CD4-positive, CD25-positive, alpha-beta regulatory T cell (primary cell): ENCODE measurements at regions not wholly inside any gene's neighbourhood (a gene's known extent, or its start where the extent isn't known, plus 50 kb on each side); places are given as distances from the start of the nearest gene placed in this dataset.
A peak's percentile ranks its signal among the peaks of the same experiment; 100 is the strongest.
"Not testable (repeated sequence)": the region's sequence is repeated elsewhere in the genome, so short reads cannot be mapped to it uniquely, and the experiment has no call there.

Experiments
- ATAC-seq, 2 donors: fragments of 150-1000 bp; cut with Tn5 transposase; one replicate each; pipeline ENCODE4 v1.10.0; 2021; ENCODE audit warnings: low read depth in 2 of 2, moderate number of reproducible peaks in 2 of 2, moderate library complexity in 1 of 2
- DNase-seq, 3 donors: peaks; one replicate each; pipeline versions ENCODE4 v3.0.0 to v3.0.0-alpha.2; 2012 to 2022; ENCODE audit warnings: mixed read lengths in 1 of 3
- H3K27ac ChIP-seq: one replicate; pipeline ENCODE4 v1.7.0; 2013; ENCODE audit warnings: mild to moderate bottlenecking, low read length; ENCODE audit not compliant: insufficient read depth, poor library complexity, severe bottlenecking
- H3K27me3 ChIP-seq: one replicate; pipeline ENCODE4 v1.7.0; 2013; ENCODE audit warnings: low read length; ENCODE audit not compliant: control insufficient read depth, insufficient read depth
- H3K36me3 ChIP-seq: one replicate; pipeline ENCODE4 v1.7.0; 2013; ENCODE audit warnings: mild to moderate bottlenecking, low read length, moderate library complexity; ENCODE audit not compliant: control insufficient read depth, insufficient read depth
- H3K4me1 ChIP-seq: 2 replicates; pipeline ENCODE4 v1.7.0; 2013; ENCODE audit warnings: mild to moderate bottlenecking, low read length; ENCODE audit not compliant: insufficient read depth, control insufficient read depth, poor library complexity, severe bottlenecking
- H3K4me3 ChIP-seq: one replicate; pipeline ENCODE4 v1.7.0; 2013; ENCODE audit warnings: low read depth, mild to moderate bottlenecking, low read length, moderate library complexity
- H3K9me3 ChIP-seq, 2 experiments: 1 replicate in 1 of 2; 2 replicates in 1 of 2; pipeline ENCODE4 v1.7.0; 2013; ENCODE audit warnings: low read length in 2 of 2, mild to moderate bottlenecking in 1 of 2, moderate library complexity in 1 of 2; ENCODE audit not compliant: control insufficient read depth in 2 of 2
- H3K27ac Mint-ChIP-seq, 3 donors: one replicate each; pipeline ENCODE4 v1.8.0; 2020 to 2022; ENCODE audit warnings: mild to moderate bottlenecking in 3 of 3, mixed read lengths in 3 of 3, moderate library complexity in 2 of 3
- H3K27me3 Mint-ChIP-seq: one replicate; pipeline ENCODE4 v1.8.0; 2022; ENCODE audit warnings: mild to moderate bottlenecking, mixed read lengths
- H3K36me3 Mint-ChIP-seq: one replicate; pipeline ENCODE4 v1.8.0; 2020; ENCODE audit warnings: mixed read lengths
- H3K4me1 Mint-ChIP-seq, 4 donors: one replicate each; pipeline ENCODE4 v1.8.0; 2020 to 2022; ENCODE audit warnings: mixed read lengths in 4 of 4, mild to moderate bottlenecking in 1 of 4
- H3K4me3 Mint-ChIP-seq, 4 donors: one replicate each; pipeline ENCODE4 v1.8.0; 2020 to 2022; ENCODE audit warnings: mild to moderate bottlenecking in 4 of 4, mixed read lengths in 4 of 4, moderate library complexity in 3 of 4
- H3K9me3 Mint-ChIP-seq, 7 donors: one replicate each; pipeline ENCODE4 v1.8.0; 2020 to 2022; ENCODE audit warnings: mixed read lengths in 7 of 7, mild to moderate bottlenecking in 3 of 7, moderate library complexity in 2 of 7

DNA sequence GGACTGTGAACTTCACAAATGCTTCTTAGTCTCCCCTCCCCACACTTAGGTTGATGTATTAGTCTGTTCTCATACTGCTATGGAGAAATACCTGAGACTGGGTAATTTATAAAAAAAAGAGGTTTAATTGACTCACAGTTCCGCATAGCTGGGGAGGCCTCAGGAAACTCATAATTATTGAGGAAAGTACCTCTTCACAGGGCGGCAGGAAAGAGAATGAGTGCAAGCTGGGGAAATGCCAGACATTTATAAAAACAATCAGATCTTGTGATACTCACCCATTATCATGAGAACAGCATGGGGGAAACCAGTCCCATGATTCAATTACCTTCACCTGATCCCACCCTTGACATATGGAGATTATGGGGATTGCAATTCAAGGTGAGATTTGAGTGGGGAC lies 178.8 kb downstream of the SLC38A4 start:
- H3K9me3 Mint-ChIP-seq = peaks cover 0 to 10% (median 2%) of the 10 kb centered on the region in 7 donors
- H3K27ac Mint-ChIP-seq = no peak overlapping the region
- H3K4me1 Mint-ChIP-seq = no peaks in the 10 kb centered on the region

DNA sequence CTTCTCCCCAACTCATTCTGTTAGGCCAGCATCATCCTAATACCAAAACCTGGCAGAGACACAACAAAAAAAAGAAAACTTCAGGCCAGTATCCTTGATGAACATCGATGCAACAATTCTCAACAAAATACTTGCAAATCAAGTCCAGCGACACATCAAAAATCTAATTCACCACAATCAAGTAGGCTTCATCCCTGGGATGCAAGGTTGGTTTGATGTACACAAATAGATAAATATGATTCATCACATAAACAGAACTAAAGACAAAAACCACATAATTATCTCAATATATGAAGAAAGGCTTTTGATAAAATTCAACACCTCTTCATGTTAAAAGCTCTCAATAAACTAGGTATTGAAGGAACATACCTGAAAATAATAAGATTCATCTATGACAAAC lies 184.1 kb downstream of the SLC38A4 start:
- not testable (repeated sequence) for H3K4me1 Mint-ChIP-seq, DNase-seq, H3K27ac ChIP-seq, H3K27me3 ChIP-seq, H3K4me3 Mint-ChIP-seq, H3K4me1 ChIP-seq, H3K27ac Mint-ChIP-seq, H3K36me3 ChIP-seq, H3K4me3 ChIP-seq, ATAC-seq, H3K27me3 Mint-ChIP-seq, H3K36me3 Mint-ChIP-seq
- H3K9me3 ChIP-seq = peaks cover 12 to 15% of the 10 kb centered on the region in 2 experiments
- peaks cover 6 to 40% (median 11%) of the 10 kb centered on the region in 7 donors for H3K9me3 Mint-ChIP-seq

More for the DNA sequence above, 178.8 kb downstream of the SLC38A4 start:
- no peaks in the 10 kb centered on the region for H3K36me3 ChIP-seq
- no peak overlapping the region for H3K4me3 Mint-ChIP-seq
- peaks cover 0 to 2% of the 10 kb centered on the region in 2 experiments for H3K9me3 ChIP-seq
- H3K4me3 ChIP-seq = no peak overlapping the region
- ATAC-seq (no peak), DNase-seq (no peak)
- H3K27me3 Mint-ChIP-seq = no peaks in the 10 kb centered on the region
- H3K27ac ChIP-seq = no peak overlapping the region
- H3K27me3 ChIP-seq = no peaks in the 10 kb centered on the region
- no peaks in the 10 kb centered on the region for H3K4me1 ChIP-seq
- peaks cover 4% of the 10 kb centered on the region for H3K36me3 Mint-ChIP-seq

DNA sequence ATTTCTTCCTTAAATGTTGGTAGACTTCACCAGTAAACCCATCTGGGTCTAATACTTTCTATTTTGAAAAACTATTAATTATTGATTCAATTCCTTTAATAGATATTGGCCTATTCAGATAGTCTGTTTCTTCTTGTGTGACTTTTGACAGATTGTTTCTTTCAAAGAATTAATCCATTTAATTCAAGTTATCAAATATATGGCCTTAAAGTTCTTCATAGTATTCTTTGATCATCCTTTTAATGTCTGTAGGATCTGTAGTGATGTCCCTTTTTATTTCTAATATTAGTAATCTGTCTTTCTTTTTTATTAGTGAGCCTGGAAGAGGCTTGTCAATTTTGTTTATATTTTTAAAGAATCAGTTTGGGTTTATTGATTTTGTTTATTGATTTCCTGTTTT lies 190.0 kb downstream of the SLC38A4 start:
- H3K9me3 Mint-ChIP-seq = peaks cover 5 to 40% (median 12%) of the 10 kb centered on the region in 7 donors
- no peak for DNase-seq
- no peak overlapping the region for H3K27ac Mint-ChIP-seq
- H3K27me3 Mint-ChIP-seq = no peaks in the 10 kb centered on the region
- no peaks in the 10 kb centered on the region for H3K36me3 ChIP-seq
- H3K4me3 Mint-ChIP-seq = no peak overlapping the region
- H3K4me3 ChIP-seq = no peak overlapping the region
- H3K4me1 ChIP-seq = no peaks in the 10 kb centered on the region
- no peak for ATAC-seq
- peaks cover 15 to 22% of the 10 kb centered on the region in 2 experiments for H3K9me3 ChIP-seq
- H3K36me3 Mint-ChIP-seq = peaks cover 4% of the 10 kb centered on the region
- H3K4me1 Mint-ChIP-seq = no peaks in the 10 kb centered on the region
- H3K27ac ChIP-seq = no peak overlapping the region
- peaks cover 1% of the 10 kb centered on the region for H3K27me3 ChIP-seq

DNA sequence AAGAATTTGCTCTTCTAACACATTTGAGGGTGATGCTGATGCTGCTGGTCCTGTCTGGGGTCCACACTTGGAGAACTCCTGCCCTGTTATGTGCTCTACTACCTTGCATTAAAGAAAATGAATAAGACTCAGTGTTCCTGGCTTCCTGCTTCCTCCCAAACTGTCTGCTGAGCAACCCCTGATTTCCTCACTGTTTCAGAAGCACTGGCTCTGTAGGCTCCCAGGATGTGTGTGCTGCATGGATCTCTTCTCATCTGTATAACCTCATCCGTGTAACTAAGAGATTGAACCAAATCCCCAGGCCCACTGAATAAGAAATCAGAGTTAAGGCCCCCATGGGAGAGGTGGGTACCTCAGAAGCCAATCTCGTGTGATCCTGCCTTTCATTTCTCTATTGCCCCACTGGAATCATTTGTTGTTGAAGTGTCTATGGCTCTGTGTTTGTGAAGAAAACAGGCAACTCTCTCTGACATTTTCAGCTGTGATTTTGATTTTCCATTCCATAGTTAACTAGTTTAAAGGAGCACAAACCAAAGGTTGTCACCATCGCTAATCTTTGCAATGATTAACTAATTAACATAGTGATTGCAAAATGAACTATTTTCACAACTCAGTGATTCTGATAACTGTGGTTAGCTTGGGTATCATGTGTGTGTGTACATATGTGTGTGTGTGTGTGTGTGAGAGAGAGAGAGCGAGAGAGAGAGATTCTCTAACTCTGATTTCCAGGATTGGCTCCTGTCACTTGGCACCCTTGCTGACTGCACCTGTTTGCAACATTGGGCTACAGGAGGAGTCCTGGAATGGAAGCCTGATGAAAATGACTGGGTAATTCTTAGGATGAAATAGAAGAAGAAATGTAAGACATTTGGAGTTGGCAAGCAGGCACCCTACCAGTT lies 196.2 kb downstream of the SLC38A4 start:
- Histone ChIP-seq H3K36me3 (no peaks in the 10 kb centered on the region), H3K4me3 (no peak overlapping the region), H3K27ac (no peak overlapping the region), H3K4me1 (no peaks in the 10 kb centered on the region), H3K27me3 (no peaks in the 10 kb centered on the region), H3K9me3 (no peaks in the 10 kb centered on the region)
- peaks cover 4% of the 10 kb centered on the region for H3K27me3 Mint-ChIP-seq
- no peaks in the 10 kb centered on the region for H3K36me3 Mint-ChIP-seq
- no peak overlapping the region for H3K4me3 Mint-ChIP-seq
- no peaks in the 10 kb centered on the region for H3K4me1 Mint-ChIP-seq
- H3K9me3 Mint-ChIP-seq = peaks cover 0 to 3% (median 0%) of the 10 kb centered on the region in 7 donors
- H3K27ac Mint-ChIP-seq = peak overlapping the region in 1 of 3 donors; percentile 27
- ATAC-seq = no peak
- no peak for DNase-seq

DNA sequence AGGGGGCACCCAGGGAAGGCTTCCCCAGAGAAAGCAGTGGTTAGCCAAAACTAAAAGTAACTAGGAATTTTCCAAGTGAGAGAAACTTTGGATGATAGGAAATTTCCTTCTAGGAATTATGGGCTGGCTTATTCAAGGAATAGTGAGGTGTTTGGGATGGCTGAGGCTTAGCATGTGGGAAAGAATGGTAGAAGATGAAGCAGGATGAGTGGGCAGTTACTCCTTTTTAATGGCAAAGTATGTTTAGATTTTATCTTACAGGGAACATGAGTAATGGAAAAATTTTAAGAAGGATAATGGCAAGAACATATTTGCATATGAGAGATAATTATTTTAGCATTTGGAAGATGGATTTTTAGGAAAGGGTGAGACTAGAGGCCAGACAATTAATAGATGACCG lies 197.6 kb downstream of the SLC38A4 start:
- Mint-ChIP-seq H3K4me1 (no peaks in the 10 kb centered on the region), H3K36me3 (no peaks in the 10 kb centered on the region), H3K27me3 (peaks cover 4% of the 10 kb centered on the region), H3K9me3 (peaks cover 0 to 2% (median 0%) of the 10 kb centered on the region in 7 donors), H3K27ac (no peak overlapping the region), H3K4me3 (no peak overlapping the region)
- Histone ChIP-seq H3K4me3 (no peak overlapping the region), H3K9me3 (no peaks in the 10 kb centered on the region), H3K27ac (no peak overlapping the region), H3K36me3 (no peaks in the 10 kb centered on the region), H3K27me3 (no peaks in the 10 kb centered on the region), H3K4me1 (no peaks in the 10 kb centered on the region)
- no peak for ATAC-seq
- DNase-seq = no peak

DNA sequence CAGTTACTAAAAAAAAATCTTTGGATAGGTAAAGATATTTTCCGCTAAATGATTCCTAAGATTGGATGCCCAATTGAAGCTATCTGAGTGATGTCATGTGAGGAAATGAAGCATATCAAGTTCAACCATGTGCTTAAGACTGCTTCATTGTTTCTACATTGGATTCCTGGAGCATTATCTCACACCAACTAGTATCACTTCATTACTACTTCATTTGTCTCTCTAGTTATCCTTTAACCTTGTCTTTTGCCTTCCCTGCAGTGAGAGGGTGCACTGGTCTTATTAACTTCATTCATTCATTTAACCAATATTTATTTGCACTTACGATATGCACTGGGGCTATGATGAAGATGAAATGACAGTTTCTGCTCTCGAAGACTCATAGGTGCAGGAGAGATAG lies 198.1 kb downstream of the SLC38A4 start:
- Histone ChIP-seq H3K4me1 (no peaks in the 10 kb centered on the region), H3K27me3 (no peaks in the 10 kb centered on the region), H3K36me3 (no peaks in the 10 kb centered on the region), H3K4me3 (no peak overlapping the region), H3K27ac (no peak overlapping the region), H3K9me3 (no peaks in the 10 kb centered on the region)
- H3K36me3 Mint-ChIP-seq = no peaks in the 10 kb centered on the region
- H3K27ac Mint-ChIP-seq = no peak overlapping the region
- peaks cover 4% of the 10 kb centered on the region for H3K27me3 Mint-ChIP-seq
- H3K4me1 Mint-ChIP-seq = no peaks in the 10 kb centered on the region
- no peak overlapping the region for H3K4me3 Mint-ChIP-seq
- DNase-seq (no peak), ATAC-seq (no peak)
- peaks cover 0 to 2% (median 0%) of the 10 kb centered on the region in 7 donors for H3K9me3 Mint-ChIP-seq

DNA sequence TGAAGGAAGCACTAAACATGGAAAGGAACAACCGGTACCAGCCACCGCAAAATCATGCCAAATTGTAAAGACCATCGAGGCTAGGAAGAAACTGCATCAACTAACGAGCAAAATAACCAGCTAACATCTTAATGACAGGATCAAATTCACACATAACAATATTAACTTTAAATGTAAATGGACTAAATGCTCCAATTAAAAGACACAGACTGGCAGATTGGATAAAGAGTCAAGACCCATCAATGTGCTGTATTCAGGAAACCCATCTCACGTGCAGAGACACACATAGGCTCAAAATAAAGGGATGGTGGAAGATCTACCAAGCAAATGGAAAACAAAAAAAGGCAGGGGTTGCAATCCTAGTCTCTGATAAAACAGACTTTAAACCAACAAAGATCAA lies 206.3 kb downstream of the SLC38A4 start:
- not testable (repeated sequence) for H3K36me3 ChIP-seq, ATAC-seq, H3K27me3 ChIP-seq, H3K4me1 Mint-ChIP-seq, H3K4me1 ChIP-seq, H3K27me3 Mint-ChIP-seq, H3K27ac ChIP-seq, H3K4me3 Mint-ChIP-seq, H3K36me3 Mint-ChIP-seq, H3K4me3 ChIP-seq, H3K27ac Mint-ChIP-seq, DNase-seq, H3K9me3 ChIP-seq
- H3K9me3 Mint-ChIP-seq = peaks cover 0 to 19% (median 3%) of the 10 kb centered on the region in 7 donors

DNA sequence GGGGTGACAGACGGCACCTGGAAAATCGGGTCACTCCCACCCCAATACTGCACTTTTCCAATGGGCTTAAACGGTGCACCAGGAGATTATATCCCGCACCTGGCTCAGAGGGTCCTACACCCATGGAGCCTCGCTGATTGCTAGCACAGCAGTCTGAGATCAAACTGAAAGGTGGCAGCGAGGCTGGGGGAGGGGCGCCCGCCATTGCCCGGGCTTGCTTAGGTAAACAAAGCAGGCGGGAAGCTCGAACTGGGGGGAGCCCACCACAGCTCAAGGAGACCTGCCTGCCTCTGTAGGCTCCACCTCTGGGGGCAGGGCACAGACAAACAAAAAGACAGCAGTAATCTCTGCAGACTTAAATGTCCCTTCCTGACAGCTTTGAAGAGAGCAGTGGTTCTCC lies 208.1 kb downstream of the SLC38A4 start:
- H3K4me1 Mint-ChIP-seq, H3K9me3 ChIP-seq, H3K36me3 Mint-ChIP-seq, H3K27me3 Mint-ChIP-seq, H3K4me1 ChIP-seq, H3K36me3 ChIP-seq, ATAC-seq, DNase-seq, H3K27ac Mint-ChIP-seq, H3K4me3 ChIP-seq, H3K27ac ChIP-seq, H3K27me3 ChIP-seq, H3K4me3 Mint-ChIP-seq: not testable (repeated sequence)
- peaks cover 0 to 19% (median 7%) of the 10 kb centered on the region in 7 donors for H3K9me3 Mint-ChIP-seq
